GM11168 (cell line): ENCODE measurements at regions not wholly inside any gene's neighbourhood (a gene's known extent, or its start where the extent isn't known, plus 50 kb on each side); places are given as distances from the start of the nearest gene placed in this dataset.
"Not testable (repeated sequence)": the region's sequence is repeated elsewhere in the genome, so short reads cannot be mapped to it uniquely, and the experiment has no call there.

Experiments used
- in situ Hi-C: fragments of 300-500 bp; cut with MboI; formaldehyde crosslinking; loops from one replicate; pipeline ENCODE4 v1.12.0; 2022; ENCODE audit warnings: low sequenced_read_pairs; ENCODE audit not compliant: unreplicated experiment

- in situ Hi-C loops: no loop called here
Observed at GRCh38 chr3:106413683-106414082, 544.9 kb upstream of the CBLB start.

GRCh38 chr3:106420628-106421027 lies 551.8 kb upstream of the CBLB start:
- in situ Hi-C loops: no loop called here

- in situ Hi-C loops: no loop called here
Observed at GRCh38 chr3:106421426-106421825, 552.6 kb upstream of the CBLB start.

- in situ Hi-C loops: no loop called here
Observed at GRCh38 chr3:106421909-106422308, 553.1 kb upstream of the CBLB start.

GRCh38 chr3:106423321-106424225 lies 554.8 kb upstream of the CBLB start:
- in situ Hi-C loops: no loop called here

- in situ Hi-C loops: no loop called here
Observed at GRCh38 chr3:106425026-106425425, 556.2 kb upstream of the CBLB start.

GRCh38 chr3:106425916-106426315 lies 557.1 kb upstream of the CBLB start:
- in situ Hi-C loops: no loop called here

- in situ Hi-C loops: no loop called here
Observed at GRCh38 chr3:106428565-106428994, 559.8 kb upstream of the CBLB start.

- in situ Hi-C loops: no loop called here
Observed at GRCh38 chr3:106431721-106432120, 562.9 kb upstream of the CBLB start.

GRCh38 chr3:106435899-106436453 lies 567.2 kb upstream of the CBLB start:
- in situ Hi-C loops: no loop called here

- in situ Hi-C loops: no loop called here
Observed at GRCh38 chr3:106438887-106439286, 570.1 kb upstream of the CBLB start.

- in situ Hi-C loops: no loop called here
Observed at GRCh38 chr3:106440672-106441071, 571.9 kb upstream of the CBLB start.

GRCh38 chr3:106446271-106446670 lies 577.5 kb upstream of the CBLB start:
- in situ Hi-C loops: no loop called here

- in situ Hi-C loops: no loop called here
Observed at GRCh38 chr3:106447723-106448301, 579.0 kb upstream of the CBLB start.

GRCh38 chr3:106448372-106448966 lies 579.7 kb upstream of the CBLB start:
- in situ Hi-C loops: not testable (repeated sequence)

GRCh38 chr3:106452096-106452495 lies 583.3 kb upstream of the CBLB start:
- in situ Hi-C loops: no loop called here

- in situ Hi-C loops: no loop called here
Observed at GRCh38 chr3:106454497-106454896, 585.7 kb upstream of the CBLB start.

- in situ Hi-C loops: no loop called here
Observed at GRCh38 chr3:106457281-106458180, 588.7 kb upstream of the CBLB start.

GRCh38 chr3:106458952-106459351 lies 590.1 kb upstream of the CBLB start:
- in situ Hi-C loops: no loop called here

GRCh38 chr3:106466881-106467280 lies 598.1 kb upstream of the CBLB start:
- in situ Hi-C loops: no loop called here
